Keratinocyte (primary cell): ENCODE measurements at regions not wholly inside any gene's neighbourhood (a gene's known extent, or its start where the extent isn't known, plus 50 kb on each side); places are given as distances from the start of the nearest gene placed in this dataset.
A peak's percentile ranks its signal among the peaks of the same experiment; 100 is the strongest.

Experiments
- DNase-seq: peaks from one replicate; pipeline ENCODE4 v3.0.0-alpha.2; 2011; ENCODE audit warnings: low read depth, missing footprints, low spot score
- FAIRE-seq: peaks from 2 replicates; lab custom pipeline; 2011; peaks lifted over from hg19 to GRCh38; lab: Jason Lieb, UNC
- H2AFZ ChIP-seq: 2 replicates; pipeline ENCODE4 v1.6.0; 2012; ENCODE audit warnings: low read length, control low read depth, inconsistent platforms; ENCODE audit not compliant: control insufficient read depth
- H3K27ac ChIP-seq: 2 replicates; pipeline ENCODE4 v1.5.1; 2011; ENCODE audit warnings: low read length; ENCODE audit not compliant: control insufficient read depth, insufficient read depth
- H3K27me3 ChIP-seq: 3 replicates; pipeline ENCODE4 v1.6.0; 2011; ENCODE audit warnings: low read length; ENCODE audit not compliant: control insufficient read depth, insufficient read depth; ENCODE audit errors: extremely low read depth
- H3K36me3 ChIP-seq, 2 experiments: 2 replicates in 1 of 2; 3 replicates in 1 of 2; pipeline ENCODE4 v1.5.1; 2011; ENCODE audit warnings: low read length in 2 of 2, mild to moderate bottlenecking in 1 of 2; ENCODE audit not compliant: control insufficient read depth in 2 of 2, insufficient read depth in 2 of 2; ENCODE audit errors: extremely low read depth in 1 of 2
- H3K4me1 ChIP-seq: 3 replicates; pipeline ENCODE4 v1.5.1; 2011; ENCODE audit warnings: low read length; ENCODE audit not compliant: control insufficient read depth, insufficient read depth; ENCODE audit errors: extremely low read depth
- H3K4me2 ChIP-seq: 3 replicates; pipeline ENCODE4 v1.6.0; 2011; ENCODE audit warnings: low read depth, low read length; ENCODE audit not compliant: control insufficient read depth, insufficient read depth; ENCODE audit errors: extremely low read depth
- H3K4me3 ChIP-seq, 3 experiments: fragments of 200-600 bp in 1 of 3; sonication (generic) in 1 of 3; 2 replicates in 2 of 3; 3 replicates in 1 of 3; pipeline ENCODE4 v1.5.1; 2011 to 2016; ENCODE audit warnings: low read length in 3 of 3, mild to moderate bottlenecking in 3 of 3, control low read depth in 2 of 3, inconsistent platforms in 1 of 3, low read depth in 1 of 3, mixed read lengths in 1 of 3, mixed run types in 1 of 3, moderate library complexity in 1 of 3; ENCODE audit not compliant: control insufficient read depth in 2 of 3, insufficient read depth in 2 of 3; ENCODE audit errors: extremely low read depth in 1 of 3
- H3K79me2 ChIP-seq: 2 replicates; pipeline ENCODE4 v1.6.0; 2012; ENCODE audit warnings: low read length; ENCODE audit not compliant: control insufficient read depth, insufficient read depth
- H3K9ac ChIP-seq: 3 replicates; pipeline ENCODE4 v1.6.0; 2011; ENCODE audit warnings: low read length; ENCODE audit not compliant: control insufficient read depth, insufficient read depth; ENCODE audit errors: extremely low read depth
- H3K9me1 ChIP-seq: 3 replicates; pipeline ENCODE4 v1.6.0; 2011; ENCODE audit warnings: low read length; ENCODE audit not compliant: control insufficient read depth, insufficient read depth; ENCODE audit errors: extremely low read depth
- H3K9me3 ChIP-seq: 2 replicates; pipeline ENCODE4 v1.5.1; 2012; ENCODE audit warnings: low read depth, low read length; ENCODE audit not compliant: control insufficient read depth
- H4K20me1 ChIP-seq: 3 replicates; pipeline ENCODE4 v1.6.0; 2011; ENCODE audit warnings: low read length; ENCODE audit not compliant: control insufficient read depth, insufficient read depth; ENCODE audit errors: extremely low read depth
- EZH2 ChIP-seq: IDR thresholded peaks from one replicate; pipeline ENCODE4 v1.6.1; 2012; ENCODE audit warnings: inconsistent platforms, mild to moderate bottlenecking, low read length, moderate library complexity
- dilution Hi-C: fragments of 300-500 bp; cut with MboI; formaldehyde crosslinking; loops from one replicate; pipeline ENCODE4 v1.7.0; 2020; ENCODE audit warnings: low sequenced_read_pairs; ENCODE audit not compliant: extremely low pct_ligation_motif_present
- TF ChIP-seq, protein P1 (sequence below), 3 experiments: IDR thresholded peaks in 1 of 3; conservative IDR thresholded peaks in 1 of 3; optimal IDR thresholded peaks in 1 of 3; 2 replicates in 2 of 3; 3 replicates in 1 of 3; pipeline versions ENCODE3 to v1.5.1; 2011; ENCODE audit warnings: low read length in 3 of 3, mild to moderate bottlenecking in 3 of 3, moderate library complexity in 2 of 3, control low read depth in 1 of 3, inconsistent platforms in 1 of 3; ENCODE audit not compliant: insufficient read depth in 2 of 3; ENCODE audit errors: extremely low read depth in 1 of 3

DNA sequence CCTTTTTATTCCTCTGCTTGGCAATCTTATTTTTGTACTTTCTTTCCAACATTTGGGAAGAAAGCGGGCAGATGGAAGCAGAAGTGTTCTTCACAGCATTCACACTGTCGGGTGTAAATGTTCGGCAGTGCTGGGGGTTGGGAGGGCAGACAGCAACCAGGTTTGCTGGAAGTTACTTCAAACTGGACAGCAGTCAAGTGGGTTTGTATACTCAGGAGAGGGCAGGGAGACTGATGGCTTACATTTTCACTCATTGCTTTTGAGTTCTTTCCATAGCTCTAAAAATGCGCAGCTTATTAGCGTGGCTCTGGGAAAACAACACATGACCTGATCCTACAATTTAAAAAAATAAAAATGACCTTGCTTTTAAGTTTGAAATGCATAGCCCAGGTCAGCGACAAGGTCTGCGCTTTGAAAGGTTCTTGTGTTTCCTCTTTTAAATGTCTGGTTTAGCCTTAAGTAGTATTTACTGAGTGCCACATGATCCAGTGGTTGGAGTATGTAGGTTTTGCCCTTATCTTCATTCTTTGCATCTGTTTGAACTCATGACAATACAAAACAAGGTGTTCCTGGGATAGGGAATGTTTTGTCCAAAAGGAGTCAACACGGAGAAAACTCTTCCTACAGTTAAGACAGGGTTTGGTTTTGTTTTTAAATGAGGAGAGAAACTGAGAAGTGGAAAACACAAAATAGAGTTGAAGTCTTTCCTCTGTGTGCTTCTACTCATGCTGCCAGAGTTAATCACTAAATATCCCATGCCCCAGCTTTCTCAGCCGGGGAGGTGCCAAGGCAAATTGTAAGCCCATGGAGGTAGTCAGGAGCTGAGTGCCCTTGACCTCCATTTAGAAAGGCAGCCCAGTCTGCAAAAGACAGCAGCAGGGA is 132.7 kb upstream of the DMRT1 start:
- peak; percentile 29 for FAIRE-seq
- H3K79me2 ChIP-seq, result peaks cover 87% of the 10 kb centered on the region
- dilution Hi-C loops, result no loop called here

DNA sequence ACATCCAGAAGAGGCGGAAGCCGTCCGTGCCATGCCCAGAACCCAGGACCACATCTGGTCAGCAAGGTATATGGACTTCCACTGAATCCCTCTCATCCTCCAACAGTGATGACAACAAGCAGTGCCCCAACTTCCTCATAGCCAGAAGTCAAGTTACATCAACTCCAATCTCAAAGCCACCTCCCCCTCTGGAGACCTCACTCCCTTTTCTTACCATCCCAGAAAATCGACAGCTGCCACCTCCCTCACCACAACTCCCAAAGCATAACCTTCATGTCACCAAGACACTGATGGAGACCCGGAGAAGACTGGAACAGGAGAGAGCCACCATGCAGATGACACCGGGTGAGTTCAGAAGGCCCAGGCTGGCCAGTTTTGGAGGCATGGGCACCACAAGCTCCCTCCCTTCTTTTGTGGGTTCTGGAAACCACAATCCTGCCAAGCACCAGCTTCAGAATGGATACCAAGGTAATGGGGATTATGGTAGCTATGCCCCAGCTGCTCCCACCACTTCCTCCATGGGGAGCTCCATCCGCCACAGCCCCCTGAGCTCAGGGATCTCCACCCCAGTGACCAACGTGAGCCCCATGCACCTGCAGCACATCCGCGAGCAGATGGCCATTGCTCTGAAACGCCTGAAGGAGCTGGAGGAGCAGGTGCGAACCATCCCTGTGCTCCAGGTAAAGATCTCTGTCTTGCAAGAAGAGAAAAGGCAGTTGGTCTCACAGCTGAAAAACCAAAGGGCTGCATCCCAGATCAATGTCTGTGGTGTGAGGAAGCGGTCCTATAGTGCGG is 130.3 kb upstream of the DMRT1 start:
- Histone ChIP-seq H3K9me3 (no peaks in the 10 kb centered on the region), H2AFZ (no peak overlapping the region), H3K27ac (no peak overlapping the region), H3K79me2 (peaks cover 90% of the 10 kb centered on the region), H3K4me2 (no peak overlapping the region), H3K4me3 (no peak overlapping the region), H4K20me1 (no peaks in the 10 kb centered on the region), H3K27me3 (no peaks in the 10 kb centered on the region), H3K4me1 (peaks cover 28% of the 10 kb centered on the region), H3K9ac (no peak overlapping the region), H3K36me3 (peaks cover 22 to 31% of the 10 kb centered on the region in 2 experiments), H3K9me1 (no peaks in the 10 kb centered on the region)
- FAIRE-seq, result no peak
- TF ChIP-seq EZH2, result no peak
- TF ChIP-seq, protein P1, sequence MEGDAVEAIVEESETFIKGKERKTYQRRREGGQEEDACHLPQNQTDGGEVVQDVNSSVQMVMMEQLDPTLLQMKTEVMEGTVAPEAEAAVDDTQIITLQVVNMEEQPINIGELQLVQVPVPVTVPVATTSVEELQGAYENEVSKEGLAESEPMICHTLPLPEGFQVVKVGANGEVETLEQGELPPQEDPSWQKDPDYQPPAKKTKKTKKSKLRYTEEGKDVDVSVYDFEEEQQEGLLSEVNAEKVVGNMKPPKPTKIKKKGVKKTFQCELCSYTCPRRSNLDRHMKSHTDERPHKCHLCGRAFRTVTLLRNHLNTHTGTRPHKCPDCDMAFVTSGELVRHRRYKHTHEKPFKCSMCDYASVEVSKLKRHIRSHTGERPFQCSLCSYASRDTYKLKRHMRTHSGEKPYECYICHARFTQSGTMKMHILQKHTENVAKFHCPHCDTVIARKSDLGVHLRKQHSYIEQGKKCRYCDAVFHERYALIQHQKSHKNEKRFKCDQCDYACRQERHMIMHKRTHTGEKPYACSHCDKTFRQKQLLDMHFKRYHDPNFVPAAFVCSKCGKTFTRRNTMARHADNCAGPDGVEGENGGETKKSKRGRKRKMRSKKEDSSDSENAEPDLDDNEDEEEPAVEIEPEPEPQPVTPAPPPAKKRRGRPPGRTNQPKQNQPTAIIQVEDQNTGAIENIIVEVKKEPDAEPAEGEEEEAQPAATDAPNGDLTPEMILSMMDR (optimal IDR thresholded peaks at IDR 0.05 in 1 of 3, IDR thresholded peaks at IDR 0.05 in 1 of 3, conservative IDR thresholded peaks at IDR 0.05 in 1 of 3; ENCODE audit: extremely low read depth in 1 of 3, insufficient read depth in 2 of 3, low read length in 3 of 3), result no peak
- DNase-seq, result no peak
- dilution Hi-C loops, result no loop called here

More for the DNA sequence above, 132.7 kb upstream of the DMRT1 start:
- Histone ChIP-seq H3K4me2 (peak overlapping the region; percentile 97), H4K20me1 (no peaks in the 10 kb centered on the region), H3K36me3 (peaks cover 24 to 27% of the 10 kb centered on the region in 2 experiments), H3K4me1 (peaks cover 31% of the 10 kb centered on the region), H3K9me3 (no peaks in the 10 kb centered on the region), H3K27me3 (no peaks in the 10 kb centered on the region), H3K27ac (peak overlapping the region; percentile 79), H2AFZ (no peak overlapping the region), H3K4me3 (peak overlapping the region in 2 of 3 experiments; percentile 58 to 74), H3K9ac (peak overlapping the region; percentile 75), H3K9me1 (no peaks in the 10 kb centered on the region)
- TF ChIP-seq, protein P1 (optimal IDR thresholded peaks at IDR 0.05 in 1 of 3, IDR thresholded peaks at IDR 0.05 in 1 of 3, conservative IDR thresholded peaks at IDR 0.05 in 1 of 3; ENCODE audit: extremely low read depth in 1 of 3, insufficient read depth in 2 of 3, low read length in 3 of 3), result no peak
- no peak for TF ChIP-seq EZH2
- DNase-seq, result no peak
